ENCODE measurements at regions not wholly inside any gene's neighbourhood (a gene's known extent, or its start where the extent isn't known, plus 50 kb on each side); places are given as distances from the start of the nearest gene placed in this dataset.
"Not testable (repeated sequence)": the region's sequence is repeated elsewhere in the genome, so short reads cannot be mapped to it uniquely, and the experiment has no call there.

DNA sequence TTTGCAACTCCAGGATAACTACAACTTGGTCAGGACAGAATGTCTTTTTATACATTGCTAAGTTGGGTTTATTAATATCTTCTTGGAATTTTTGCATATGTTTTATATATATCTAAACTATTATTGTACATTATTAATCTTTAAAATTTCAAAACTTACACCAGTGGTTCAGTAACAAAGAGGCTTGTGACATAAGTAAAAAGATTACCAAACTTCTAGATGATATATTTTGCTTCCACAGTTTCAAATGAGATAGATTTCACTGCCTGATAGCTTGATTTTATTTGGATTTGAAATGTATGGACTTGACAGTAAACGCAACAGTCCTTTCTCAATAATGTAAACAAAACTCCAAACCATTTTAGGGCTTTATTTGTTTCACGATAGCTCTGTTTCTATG, 701.2 kb upstream of the IGFBP3 start:
- Mint-ChIP-seq H3K4me1 (no peaks in the 10 kb centered on the region), H3K4me3 (no peak overlapping the region), H3K36me3 (no peaks in the 10 kb centered on the region), H3K9me3 (peaks cover 10% of the 10 kb centered on the region), H3K27ac (no peak overlapping the region)
- ATAC-seq (no peak), DNase-seq (ENCODE audit: low spot score in 2 of 2) (no peak)

GRCh38 chr7:46619723-46620310, 698.7 kb upstream of the IGFBP3 start:
- Mint-ChIP-seq H3K27ac (no peak overlapping the region), H3K9me3 (peaks cover 5% of the 10 kb centered on the region), H3K36me3 (no peaks in the 10 kb centered on the region), H3K4me1 (no peaks in the 10 kb centered on the region), H3K4me3 (no peak overlapping the region)
- no peak for ATAC-seq
- DNase-seq (ENCODE audit: low spot score in 2 of 2), result no peak

DNA sequence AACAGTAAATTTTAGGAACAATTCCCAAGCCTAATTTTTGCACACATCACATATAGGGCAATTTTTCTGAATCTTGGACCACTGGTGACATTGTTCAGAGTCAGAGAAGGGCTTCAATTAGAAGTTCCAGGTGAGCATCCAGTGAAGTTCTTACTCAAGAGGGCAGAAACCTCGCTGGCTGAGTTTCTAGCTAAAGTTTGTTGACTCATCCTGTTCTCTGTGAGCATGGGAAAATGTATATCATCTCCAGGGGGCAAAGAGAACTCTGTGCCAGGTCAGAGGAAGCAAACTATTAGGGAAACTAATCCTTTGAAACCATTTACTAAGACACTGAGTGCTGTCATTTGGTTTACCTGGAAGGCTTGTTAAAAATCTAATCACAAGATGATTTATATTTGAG, 695.6 kb upstream of the IGFBP3 start:
- Mint-ChIP-seq H3K4me1 (no peaks in the 10 kb centered on the region), H3K4me3 (no peak overlapping the region), H3K9me3 (peaks cover 5% of the 10 kb centered on the region), H3K27ac (no peak overlapping the region), H3K36me3 (no peaks in the 10 kb centered on the region)
- no peak for ATAC-seq
- DNase-seq (ENCODE audit: low spot score in 2 of 2), result no peak

DNA sequence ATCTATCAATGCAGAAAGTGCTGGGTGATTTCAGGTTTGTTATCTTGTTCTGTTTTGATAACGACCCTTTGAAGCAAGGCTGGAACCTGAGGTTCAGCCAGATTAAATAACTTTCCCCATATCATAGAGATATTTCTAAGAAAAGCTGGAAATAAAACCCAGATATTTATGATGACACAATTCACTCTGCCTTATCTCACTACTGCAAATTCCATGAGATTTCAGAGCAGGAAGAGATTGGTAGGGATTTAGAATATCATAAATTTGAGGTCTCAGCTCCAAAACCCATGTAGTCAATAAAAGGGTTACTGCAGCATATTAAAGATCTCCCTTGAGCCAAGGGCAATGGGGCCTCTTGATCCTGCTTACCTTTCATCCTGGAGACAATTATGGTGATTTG, 692.5 kb upstream of the IGFBP3 start:
- Mint-ChIP-seq H3K36me3 (no peaks in the 10 kb centered on the region), H3K4me1 (no peaks in the 10 kb centered on the region), H3K27ac (no peak overlapping the region), H3K9me3 (peaks cover 2% of the 10 kb centered on the region), H3K4me3 (no peak overlapping the region)
- ATAC-seq (no peak), DNase-seq (ENCODE audit: low spot score in 2 of 2) (no peak)

- no peaks in the 10 kb centered on the region for H3K4me1 Mint-ChIP-seq
- H3K4me3 Mint-ChIP-seq, result no peak overlapping the region
- no peak for DNase-seq (ENCODE audit: low spot score in 2 of 2)
- peaks cover 2% of the 10 kb centered on the region for H3K9me3 Mint-ChIP-seq
- H3K27ac Mint-ChIP-seq, result no peak overlapping the region
- no peaks in the 10 kb centered on the region for H3K36me3 Mint-ChIP-seq
- no peak for ATAC-seq
Observed at GRCh38 chr7:46613116-46613515, 692.0 kb upstream of the IGFBP3 start.

DNA sequence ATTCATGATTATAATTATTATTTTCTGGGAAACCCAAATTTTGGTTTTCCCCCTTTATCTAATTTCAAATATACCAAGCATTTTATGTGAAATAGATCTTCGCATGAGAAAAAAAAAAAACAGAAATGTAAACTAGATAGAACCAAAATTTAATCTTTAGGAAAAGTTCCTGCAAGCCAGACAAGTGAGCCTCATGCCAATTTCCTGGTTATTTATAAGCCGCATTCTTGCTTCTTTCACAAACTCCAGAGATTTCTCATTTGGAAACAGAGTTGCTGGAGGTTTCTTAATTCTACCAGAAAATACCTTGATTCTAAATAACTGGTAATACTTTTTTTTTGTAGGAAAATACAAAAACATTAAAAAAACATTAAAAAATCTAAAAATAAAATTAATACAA, 690.4 kb upstream of the IGFBP3 start:
- no peak overlapping the region for H3K4me3 Mint-ChIP-seq
- H3K36me3 Mint-ChIP-seq, result no peaks in the 10 kb centered on the region
- ATAC-seq (no peak), DNase-seq (ENCODE audit: low spot score in 2 of 2) (no peak)
- peaks cover 2% of the 10 kb centered on the region for H3K9me3 Mint-ChIP-seq
- no peak overlapping the region for H3K27ac Mint-ChIP-seq
- no peaks in the 10 kb centered on the region for H3K4me1 Mint-ChIP-seq

DNA sequence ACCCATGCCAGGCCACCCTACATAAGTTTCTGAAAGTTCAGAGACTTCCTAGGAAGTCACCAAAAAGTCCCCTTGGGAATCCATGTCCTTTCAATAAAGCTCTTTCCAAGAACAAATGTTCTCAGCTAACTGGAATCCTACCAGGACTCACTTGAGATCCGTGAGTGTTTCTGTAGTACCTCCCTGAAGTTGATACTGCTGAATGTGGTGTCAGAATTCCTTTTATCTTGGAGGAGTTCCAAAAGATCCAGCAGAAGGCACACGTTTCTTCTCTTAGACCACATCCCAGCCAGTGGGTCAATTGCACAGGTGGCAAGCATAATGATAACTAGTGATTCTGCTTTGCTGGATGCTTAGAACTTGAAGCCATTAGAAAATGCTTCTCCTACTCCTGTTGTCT, 689.7 kb upstream of the IGFBP3 start:
- Mint-ChIP-seq H3K4me1 (no peaks in the 10 kb centered on the region), H3K36me3 (no peaks in the 10 kb centered on the region), H3K9me3 (peaks cover 2% of the 10 kb centered on the region), H3K27ac (no peak overlapping the region), H3K4me3 (no peak overlapping the region)
- DNase-seq (ENCODE audit: low spot score in 2 of 2), result no peak
- ATAC-seq, result no peak

GRCh38 chr7:46607176-46607575, 686.1 kb upstream of the IGFBP3 start:
- Mint-ChIP-seq H3K36me3 (no peaks in the 10 kb centered on the region), H3K27ac (no peak overlapping the region), H3K4me3 (no peak overlapping the region), H3K9me3 (peaks cover 6% of the 10 kb centered on the region), H3K4me1 (no peaks in the 10 kb centered on the region)
- no peak for DNase-seq (ENCODE audit: low spot score in 2 of 2)
- ATAC-seq, result no peak

- peaks cover 8% of the 10 kb centered on the region for H3K9me3 Mint-ChIP-seq
- H3K4me3 Mint-ChIP-seq, result no peak overlapping the region
- no peaks in the 10 kb centered on the region for H3K36me3 Mint-ChIP-seq
- no peak for DNase-seq (ENCODE audit: low spot score in 2 of 2)
- no peak overlapping the region for H3K27ac Mint-ChIP-seq
- no peak for ATAC-seq
- H3K4me1 Mint-ChIP-seq, result no peaks in the 10 kb centered on the region
Observed at GRCh38 chr7:46606761-46607160, 685.7 kb upstream of the IGFBP3 start.

GRCh38 chr7:46604241-46604661, 683.2 kb upstream of the IGFBP3 start:
- no peak overlapping the region for H3K4me3 Mint-ChIP-seq
- no peaks in the 10 kb centered on the region for H3K36me3 Mint-ChIP-seq
- H3K27ac Mint-ChIP-seq, result no peak overlapping the region
- H3K4me1 Mint-ChIP-seq, result no peaks in the 10 kb centered on the region
- no peak for ATAC-seq
- peaks cover 13% of the 10 kb centered on the region for H3K9me3 Mint-ChIP-seq
- no peak for DNase-seq (ENCODE audit: low spot score in 2 of 2)

- no peak for ATAC-seq
- Mint-ChIP-seq H3K9me3 (peaks cover 12% of the 10 kb centered on the region), H3K27ac (no peak overlapping the region), H3K4me1 (no peaks in the 10 kb centered on the region), H3K36me3 (no peaks in the 10 kb centered on the region), H3K4me3 (no peak overlapping the region)
- no peak for DNase-seq (ENCODE audit: low spot score in 2 of 2)
Observed at GRCh38 chr7:46603780-46604179, 682.7 kb upstream of the IGFBP3 start.

DNA sequence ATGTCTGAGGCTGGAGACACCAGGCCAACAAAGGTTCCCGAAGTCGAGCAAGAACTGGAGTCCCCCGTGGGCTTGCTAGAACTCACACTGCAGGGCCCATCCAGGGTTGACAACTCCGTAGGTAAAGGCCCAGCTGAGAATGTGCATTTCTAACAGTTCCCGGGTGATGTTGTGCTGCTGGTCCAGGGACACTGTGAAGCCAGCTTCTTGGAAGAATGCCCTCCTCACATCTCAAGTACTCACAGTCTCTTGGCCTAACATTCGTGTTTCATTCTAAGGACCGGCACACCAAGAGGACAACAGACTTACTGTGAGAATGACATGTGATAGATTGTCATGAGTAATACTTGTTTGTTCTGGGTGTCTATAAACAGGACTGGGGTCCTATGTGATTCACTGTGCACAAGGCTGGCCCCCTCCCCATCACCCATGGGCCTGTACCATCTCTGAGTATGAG, 682.3 kb upstream of the IGFBP3 start:
- Mint-ChIP-seq H3K36me3 (no peaks in the 10 kb centered on the region), H3K4me3 (no peak overlapping the region)

GRCh38 chr7:46600340-46600739, 679.3 kb upstream of the IGFBP3 start:
- no peak overlapping the region for H3K27ac Mint-ChIP-seq
- no peak for ATAC-seq
- H3K36me3 Mint-ChIP-seq, result no peaks in the 10 kb centered on the region
- H3K9me3 Mint-ChIP-seq, result peaks cover 14% of the 10 kb centered on the region
- H3K4me1 Mint-ChIP-seq, result no peaks in the 10 kb centered on the region
- H3K4me3 Mint-ChIP-seq, result no peak overlapping the region
- no peak for DNase-seq (ENCODE audit: low spot score in 2 of 2)

More for the DNA sequence above, 682.3 kb upstream of the IGFBP3 start:
- peaks cover 12% of the 10 kb centered on the region for H3K9me3 Mint-ChIP-seq
- no peaks in the 10 kb centered on the region for H3K4me1 Mint-ChIP-seq
- ATAC-seq, result no peak
- no peak overlapping the region for H3K27ac Mint-ChIP-seq
- no peak for DNase-seq (ENCODE audit: low spot score in 2 of 2)

DNA sequence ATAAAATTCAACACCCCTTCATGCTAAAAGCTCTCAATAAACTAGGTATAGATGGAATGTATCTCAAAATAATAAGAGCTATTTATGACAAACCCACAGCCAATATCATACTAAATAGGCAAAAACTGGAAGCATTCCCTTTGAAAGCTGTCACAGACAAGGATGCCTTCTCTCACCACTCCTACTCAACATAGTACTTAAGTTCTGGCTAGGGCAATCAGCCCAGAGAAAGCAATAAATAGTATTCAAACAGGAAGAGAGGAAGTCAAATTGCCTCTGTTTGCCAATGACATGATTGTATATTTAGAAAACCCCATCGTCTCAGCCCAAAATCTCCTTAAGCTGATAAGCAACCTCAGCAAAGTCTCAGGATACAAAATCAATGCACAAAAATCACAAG, 673.8 kb upstream of the IGFBP3 start:
- not testable (repeated sequence) for H3K27ac Mint-ChIP-seq; ATAC-seq; DNase-seq (ENCODE audit: low spot score in 2 of 2); H3K36me3 Mint-ChIP-seq; H3K4me3 Mint-ChIP-seq; H3K4me1 Mint-ChIP-seq
- H3K9me3 Mint-ChIP-seq, result peaks cover 18% of the 10 kb centered on the region

DNA sequence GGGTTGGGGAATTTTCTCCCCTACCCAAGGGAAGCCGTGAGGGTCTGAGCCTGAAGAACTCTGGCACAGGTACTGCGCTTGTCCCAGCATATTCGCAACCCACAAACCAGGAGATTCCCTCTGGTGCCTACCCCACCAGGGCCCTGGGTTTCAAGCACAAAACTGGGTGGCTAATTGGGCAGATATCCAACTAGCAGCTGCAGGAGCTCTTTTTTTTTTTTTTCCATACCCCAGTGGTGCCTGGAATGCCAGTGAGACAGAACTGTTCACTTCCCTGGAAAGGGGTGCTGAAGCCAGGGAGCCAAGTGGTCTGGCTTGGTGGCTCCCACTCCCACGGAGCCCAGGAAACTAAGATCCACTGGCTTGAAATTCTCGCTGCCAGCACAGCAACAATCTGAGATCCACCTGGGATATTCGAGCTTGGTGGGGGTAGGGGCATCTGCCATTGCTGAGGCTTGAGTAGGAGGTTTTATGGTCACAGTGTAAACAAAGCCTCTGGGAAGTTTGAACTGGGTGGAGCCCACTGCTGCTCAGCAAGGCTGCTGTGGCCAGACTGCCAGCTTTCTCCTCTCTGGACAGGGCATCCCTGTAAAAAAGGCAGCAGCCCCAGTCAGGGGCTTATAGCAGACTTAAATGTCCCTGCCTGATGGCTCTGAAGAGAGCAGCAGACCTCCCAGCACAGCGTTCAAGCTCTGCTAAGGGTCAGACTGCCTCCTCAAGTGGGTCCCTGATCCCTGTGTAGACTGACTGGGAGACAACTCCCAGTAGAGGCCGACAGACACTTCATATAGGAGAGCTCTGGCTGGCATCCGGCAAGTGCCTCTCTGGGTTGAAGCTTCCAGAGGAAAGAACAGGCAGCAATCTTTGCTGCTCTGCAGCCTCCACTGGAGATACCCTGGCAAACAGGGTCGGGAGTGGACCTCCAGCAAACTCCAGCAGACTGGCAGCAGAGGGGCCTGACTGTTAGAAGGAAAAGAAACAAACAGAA, 670.1 kb upstream of the IGFBP3 start:
- peaks cover 15% of the 10 kb centered on the region for H3K9me3 Mint-ChIP-seq
- ATAC-seq; H3K27ac Mint-ChIP-seq; H3K4me3 Mint-ChIP-seq; H3K36me3 Mint-ChIP-seq; DNase-seq (ENCODE audit: low spot score in 2 of 2); H3K4me1 Mint-ChIP-seq: not testable (repeated sequence)

- Mint-ChIP-seq H3K4me1 (no peaks in the 10 kb centered on the region), H3K9me3 (peaks cover 15% of the 10 kb centered on the region), H3K36me3 (no peaks in the 10 kb centered on the region), H3K27ac (no peak overlapping the region), H3K4me3 (no peak overlapping the region)
- DNase-seq (ENCODE audit: low spot score in 2 of 2) (no peak), ATAC-seq (no peak)
Observed at GRCh38 chr7:46589286-46589685, 668.2 kb upstream of the IGFBP3 start.
